ENCODE measurements at regions not wholly inside any gene's neighbourhood (a gene's known extent, or its start where the extent isn't known, plus 50 kb on each side); places are given as distances from the start of the nearest gene placed in this dataset.

GRCh38 chr1:25098717-25099116 lies 133.6 kb downstream of the SYF2 start:
- no peak for TF ChIP-seq POLR2A (IDR thresholded peaks at IDR 0.05; ENCODE audit: low read depth, low read length)
- TF ChIP-seq SPI1 (IDR thresholded peaks at IDR 0.05; ENCODE audit: low read depth, low read length) = no peak
- TF ChIP-seq POU2F2 (IDR thresholded peaks at IDR 0.05; ENCODE audit: low read depth, low read length) = no peak
- TF ChIP-seq TAF1 (IDR thresholded peaks at IDR 0.05; ENCODE audit: low read depth, low read length) = no peak
- no peak for TF ChIP-seq PAX5 (IDR thresholded peaks at IDR 0.05; ENCODE audit: insufficient read depth, low read length, severe bottlenecking)
- no peak for TF ChIP-seq POLR2AphosphoS5 (IDR thresholded peaks at IDR 0.05; ENCODE audit: low read depth, low read length)
- DNase-seq (ENCODE audit: insufficient read length, low spot score) = no peak
- FAIRE-seq = no peak

DNA sequence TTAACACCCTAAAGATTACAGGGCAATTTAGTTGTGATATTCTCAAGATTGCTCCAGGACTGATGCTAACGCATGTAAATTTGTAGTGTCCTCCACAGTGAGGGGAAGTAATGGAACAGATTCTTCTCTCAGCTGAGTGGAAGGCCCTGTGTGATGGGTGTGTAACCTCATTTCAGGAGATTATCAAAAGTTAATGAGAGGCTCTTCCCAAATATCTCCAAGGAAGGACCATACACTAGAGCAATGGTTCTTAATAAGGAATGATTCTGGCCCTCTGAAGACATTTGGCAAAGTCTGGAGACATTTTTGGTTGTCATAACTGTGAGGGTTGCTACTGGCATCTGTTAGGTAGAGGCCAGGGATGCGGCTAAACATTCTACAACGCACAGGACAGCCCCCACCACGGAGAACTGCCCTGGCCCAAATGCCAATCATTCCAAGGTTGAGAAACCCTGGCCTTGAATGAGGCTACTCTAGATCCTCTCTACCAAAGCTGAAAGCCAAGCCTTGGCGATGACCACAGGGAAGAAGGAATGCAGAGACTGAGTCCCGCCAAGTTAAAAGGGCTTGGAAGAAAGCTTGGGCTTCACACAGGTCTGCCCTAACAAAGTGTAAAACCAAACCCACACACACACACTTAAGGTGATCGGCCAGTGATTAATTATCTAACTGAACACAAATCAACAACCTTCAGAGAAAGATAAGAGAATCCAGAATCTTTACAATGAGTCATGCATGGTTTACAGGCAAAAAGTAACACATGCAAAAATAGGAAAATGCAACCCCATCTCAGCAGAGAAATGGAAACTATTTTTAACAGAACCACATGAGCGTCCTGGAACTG lies 135.8 kb downstream of the SYF2 start:
- peak; percentile 31 for FAIRE-seq
- TF ChIP-seq PAX5 (IDR thresholded peaks at IDR 0.05; ENCODE audit: insufficient read depth, low read length, severe bottlenecking) = no peak
- TF ChIP-seq POU2F2 (IDR thresholded peaks at IDR 0.05; ENCODE audit: low read depth, low read length) = no peak
- DNase-seq (ENCODE audit: insufficient read length, low spot score) = no peak

GRCh38 chr1:25095635-25096200 lies 136.6 kb downstream of the SYF2 start:
- no peak for TF ChIP-seq POLR2AphosphoS5 (IDR thresholded peaks at IDR 0.05; ENCODE audit: low read depth, low read length)
- DNase-seq (ENCODE audit: insufficient read length, low spot score) (no peak), FAIRE-seq (peak; percentile 88)

DNA sequence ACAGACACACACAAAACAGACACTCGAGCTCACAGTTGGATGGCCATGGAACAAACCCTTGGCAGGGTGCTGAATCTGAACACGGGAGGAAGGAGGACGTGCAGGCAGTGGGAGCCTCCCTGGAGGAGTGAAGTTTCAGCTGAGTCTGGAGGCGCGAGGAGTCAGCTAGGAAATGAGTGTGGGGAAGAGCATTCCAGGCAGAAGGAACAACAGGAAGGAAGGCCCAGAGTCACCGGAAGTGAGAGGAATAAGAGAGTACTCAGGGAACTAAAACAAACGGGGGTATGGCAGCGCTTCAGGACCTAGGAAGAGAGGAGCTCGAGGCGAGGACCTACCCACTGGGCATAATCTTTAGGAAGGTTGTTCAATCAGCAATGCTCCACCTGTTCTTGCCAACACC lies 137.3 kb downstream of the SYF2 start:
- FAIRE-seq (peak; percentile 35), DNase-seq (ENCODE audit: insufficient read length, low spot score) (no peak)

DNA sequence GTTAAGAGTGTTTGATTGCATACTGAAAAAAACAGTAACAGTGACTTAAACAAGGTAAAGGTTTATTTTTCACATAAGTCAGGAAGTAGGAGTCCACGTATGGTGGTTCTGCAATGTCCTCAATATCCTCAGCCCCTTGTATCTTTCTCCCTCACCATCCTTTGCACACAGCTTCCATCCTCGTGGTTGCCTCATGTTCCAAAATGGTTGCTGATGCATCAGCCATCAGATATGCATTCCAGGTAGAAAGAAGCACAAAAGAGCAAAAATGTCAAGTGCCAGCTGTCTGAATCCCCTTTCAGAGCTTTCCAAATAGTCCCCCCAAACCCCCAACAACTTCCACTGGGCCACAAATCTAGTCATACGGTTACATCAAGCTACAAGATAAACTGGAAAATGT lies 138.1 kb downstream of the SYF2 start:
- TF ChIP-seq POU2F2 (IDR thresholded peaks at IDR 0.05; ENCODE audit: low read depth, low read length) (no peak), SPI1 (IDR thresholded peaks at IDR 0.05; ENCODE audit: low read depth, low read length) (no peak), POLR2A (IDR thresholded peaks at IDR 0.05; ENCODE audit: low read depth, low read length) (no peak), POLR2AphosphoS5 (IDR thresholded peaks at IDR 0.05; ENCODE audit: low read depth, low read length) (no peak), PAX5 (IDR thresholded peaks at IDR 0.05; ENCODE audit: insufficient read depth, low read length, severe bottlenecking) (no peak), TAF1 (IDR thresholded peaks at IDR 0.05; ENCODE audit: low read depth, low read length) (no peak)
- no peak for DNase-seq (ENCODE audit: insufficient read length, low spot score)
- peak; percentile 73 for FAIRE-seq

More for the DNA sequence above, 137.3 kb downstream of the SYF2 start:
- TF ChIP-seq PAX5 (IDR thresholded peaks at IDR 0.05; ENCODE audit: insufficient read depth, low read length, severe bottlenecking) (no peak), POLR2A (IDR thresholded peaks at IDR 0.05; ENCODE audit: low read depth, low read length) (no peak), POLR2AphosphoS5 (IDR thresholded peaks at IDR 0.05; ENCODE audit: low read depth, low read length) (no peak), TAF1 (IDR thresholded peaks at IDR 0.05; ENCODE audit: low read depth, low read length) (no peak), SPI1 (IDR thresholded peaks at IDR 0.05; ENCODE audit: low read depth, low read length) (no peak), POU2F2 (IDR thresholded peaks at IDR 0.05; ENCODE audit: low read depth, low read length) (no peak)

DNA sequence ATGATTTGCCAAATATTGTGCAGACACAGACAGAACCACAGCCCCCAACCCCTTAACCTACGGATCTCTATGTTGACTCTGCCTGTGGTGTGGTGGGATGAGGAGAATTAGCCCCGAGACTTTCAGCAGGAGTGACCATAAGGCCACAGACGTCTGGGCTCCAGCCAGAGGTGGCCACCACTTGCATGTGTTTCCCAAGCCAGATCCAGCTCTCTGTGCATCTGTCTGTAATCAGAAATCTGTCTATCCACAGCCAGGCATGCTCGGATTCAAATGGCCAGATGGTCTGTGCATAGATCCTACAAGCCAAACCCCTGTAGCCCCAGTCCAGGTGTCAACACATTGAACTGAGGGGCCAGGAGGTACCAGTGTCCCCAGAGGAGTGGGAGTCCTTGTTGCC lies 140.6 kb downstream of the SYF2 start:
- no peak for FAIRE-seq
- TF ChIP-seq SPI1 (IDR thresholded peaks at IDR 0.05; ENCODE audit: low read depth, low read length) (no peak), TAF1 (IDR thresholded peaks at IDR 0.05; ENCODE audit: low read depth, low read length) (no peak), POLR2AphosphoS5 (IDR thresholded peaks at IDR 0.05; ENCODE audit: low read depth, low read length) (no peak), PAX5 (IDR thresholded peaks at IDR 0.05; ENCODE audit: insufficient read depth, low read length, severe bottlenecking) (no peak), POU2F2 (IDR thresholded peaks at IDR 0.05; ENCODE audit: low read depth, low read length) (no peak), POLR2A (IDR thresholded peaks at IDR 0.05; ENCODE audit: low read depth, low read length) (no peak)
- DNase-seq (ENCODE audit: insufficient read length, low spot score) = no peak

DNA sequence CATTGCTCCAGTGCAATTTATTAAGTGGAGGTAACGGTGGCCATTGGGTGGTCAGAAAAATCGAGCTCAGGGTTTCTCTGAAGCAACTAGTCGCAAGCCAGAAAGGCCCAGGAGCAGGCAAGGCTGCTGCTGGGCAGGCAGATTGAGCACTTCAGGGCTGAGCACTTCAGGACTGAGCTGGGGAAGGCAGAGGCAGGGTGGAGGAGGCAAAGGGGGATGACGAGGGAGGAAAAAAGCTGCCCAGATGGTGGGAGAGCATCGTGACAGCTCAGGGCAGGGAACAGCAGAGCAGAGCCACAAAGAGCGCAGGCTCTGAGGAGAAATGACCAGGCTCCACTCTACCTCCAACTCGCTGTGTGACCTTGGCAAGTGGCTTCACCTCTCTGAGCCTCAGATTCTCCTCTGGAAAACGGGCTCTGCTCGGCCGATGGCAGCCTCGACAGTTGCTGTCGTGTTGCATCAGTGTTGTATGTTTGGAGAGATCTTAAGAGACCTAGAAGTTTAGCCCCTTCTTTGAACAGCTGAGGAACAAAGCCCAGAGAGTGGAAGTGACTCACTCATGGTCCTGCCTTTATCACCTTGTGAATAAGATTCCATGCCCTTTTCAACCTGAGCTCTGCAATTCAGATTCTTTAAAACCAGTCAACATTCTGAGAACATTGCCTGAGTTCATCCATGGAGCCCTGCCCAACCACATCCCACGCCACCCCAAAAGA lies 141.4 kb downstream of the SYF2 start:
- FAIRE-seq = no peak

GRCh38 chr1:25089772-25090171 lies 142.5 kb downstream of the SYF2 start:
- FAIRE-seq (no peak), DNase-seq (ENCODE audit: insufficient read length, low spot score) (no peak)
- TF ChIP-seq POU2F2 (IDR thresholded peaks at IDR 0.05; ENCODE audit: low read depth, low read length) (no peak), PAX5 (IDR thresholded peaks at IDR 0.05; ENCODE audit: insufficient read depth, low read length, severe bottlenecking) (no peak), TAF1 (IDR thresholded peaks at IDR 0.05; ENCODE audit: low read depth, low read length) (no peak), POLR2AphosphoS5 (IDR thresholded peaks at IDR 0.05; ENCODE audit: low read depth, low read length) (no peak), SPI1 (IDR thresholded peaks at IDR 0.05; ENCODE audit: low read depth, low read length) (no peak), POLR2A (IDR thresholded peaks at IDR 0.05; ENCODE audit: low read depth, low read length) (no peak)

More for the DNA sequence above, 141.4 kb downstream of the SYF2 start:
- no peak for DNase-seq (ENCODE audit: insufficient read length, low spot score)
- TF ChIP-seq SPI1 (IDR thresholded peaks at IDR 0.05; ENCODE audit: low read depth, low read length) (no peak), POU2F2 (IDR thresholded peaks at IDR 0.05; ENCODE audit: low read depth, low read length) (no peak), POLR2A (IDR thresholded peaks at IDR 0.05; ENCODE audit: low read depth, low read length) (no peak), PAX5 (IDR thresholded peaks at IDR 0.05; ENCODE audit: insufficient read depth, low read length, severe bottlenecking) (no peak), POLR2AphosphoS5 (IDR thresholded peaks at IDR 0.05; ENCODE audit: low read depth, low read length) (no peak), TAF1 (IDR thresholded peaks at IDR 0.05; ENCODE audit: low read depth, low read length) (no peak)

- FAIRE-seq (no peak), DNase-seq (ENCODE audit: insufficient read length, low spot score) (no peak)
- TF ChIP-seq PAX5 (IDR thresholded peaks at IDR 0.05; ENCODE audit: insufficient read depth, low read length, severe bottlenecking) (no peak), TAF1 (IDR thresholded peaks at IDR 0.05; ENCODE audit: low read depth, low read length) (no peak), SPI1 (IDR thresholded peaks at IDR 0.05; ENCODE audit: low read depth, low read length) (no peak), POLR2AphosphoS5 (IDR thresholded peaks at IDR 0.05; ENCODE audit: low read depth, low read length) (no peak), POU2F2 (IDR thresholded peaks at IDR 0.05; ENCODE audit: low read depth, low read length) (no peak), POLR2A (IDR thresholded peaks at IDR 0.05; ENCODE audit: low read depth, low read length) (no peak)
Observed at GRCh38 chr1:25088946-25089345, 143.4 kb downstream of the SYF2 start.
